Activated T-helper 2 cell treated with anti-CD3 and anti-CD28 coated beads, Interferon-gamma antibody, Interleukin-2, Interleukin-4, amounts not matched to agents 10 μg/mL and 5 μg/mL and 100 μg/mL, durations not matched to agents 14 hours and 24 hours and 36 hours (primary cell): ENCODE measurements at regions not wholly inside any gene's neighbourhood (a gene's known extent, or its start where the extent isn't known, plus 50 kb on each side); places are given as distances from the start of the nearest gene placed in this dataset.

Source experiments
- DNase-seq: peaks from one replicate; pipeline ENCODE4 v3.0.0; 2021; ENCODE audit warnings: low spot score
- H3K27ac Mint-ChIP-seq: one replicate; pipeline ENCODE4 v1.8.0; 2021; ENCODE audit warnings: mixed read lengths
- H3K27me3 Mint-ChIP-seq: one replicate; pipeline ENCODE4 v1.8.0; 2021; ENCODE audit warnings: low read depth, mixed read lengths
- H3K36me3 Mint-ChIP-seq: one replicate; pipeline ENCODE4 v1.8.0; 2021; ENCODE audit warnings: low read depth, mixed read lengths
- H3K4me1 Mint-ChIP-seq: one replicate; pipeline ENCODE4 v1.8.0; 2021; ENCODE audit warnings: low read depth, mixed read lengths
- H3K4me3 Mint-ChIP-seq: one replicate; pipeline ENCODE4 v1.8.0; 2021; ENCODE audit warnings: low read depth, mild to moderate bottlenecking, moderate library complexity, mixed read lengths
- H3K9me3 Mint-ChIP-seq: one replicate; pipeline ENCODE4 v1.8.0; 2021; ENCODE audit warnings: mixed read lengths
- intact Hi-C: fragments of 100-400 bp; cut with micrococcal nuclease; formaldehyde crosslinking; loops from one replicate; pipeline ENCODE4 v1.15.1; 2023

GRCh38 chr7:21020667-21021066 is 234.0 kb upstream of the SP8 start:
- Mint-ChIP-seq H3K36me3 (no peaks in the 10 kb centered on the region), H3K9me3 (no peaks in the 10 kb centered on the region)

GRCh38 chr7:21023841-21024484 is 237.3 kb upstream of the SP8 start:
- DNase-seq: no peak
- Mint-ChIP-seq H3K4me3 (no peak overlapping the region), H3K36me3 (no peaks in the 10 kb centered on the region), H3K27me3 (no peaks in the 10 kb centered on the region), H3K27ac (no peak overlapping the region), H3K9me3 (no peaks in the 10 kb centered on the region), H3K4me1 (no peaks in the 10 kb centered on the region)
- intact Hi-C loops: no loop called here

More at GRCh38 chr7:21020667-21021066, 234.0 kb upstream of the SP8 start:
- Mint-ChIP-seq H3K27ac (no peak overlapping the region), H3K27me3 (no peaks in the 10 kb centered on the region), H3K4me3 (no peak overlapping the region), H3K4me1 (no peaks in the 10 kb centered on the region)
- DNase-seq: no peak
- intact Hi-C loops: no loop called here

GRCh38 chr7:21024485-21024867 is 237.8 kb upstream of the SP8 start:
- Mint-ChIP-seq H3K27me3 (no peaks in the 10 kb centered on the region), H3K36me3 (no peaks in the 10 kb centered on the region), H3K4me1 (no peaks in the 10 kb centered on the region), H3K4me3 (no peak overlapping the region), H3K27ac (no peak overlapping the region), H3K9me3 (no peaks in the 10 kb centered on the region)
- intact Hi-C loops: no loop called here
- DNase-seq: no peak

- intact Hi-C loops: no loop called here
- H3K4me1 Mint-ChIP-seq: no peaks in the 10 kb centered on the region
- H3K27ac Mint-ChIP-seq: no peak overlapping the region
- H3K27me3 Mint-ChIP-seq: no peaks in the 10 kb centered on the region
- H3K4me3 Mint-ChIP-seq: no peak overlapping the region
- no peak for DNase-seq
- H3K9me3 Mint-ChIP-seq: no peaks in the 10 kb centered on the region
- H3K36me3 Mint-ChIP-seq: no peaks in the 10 kb centered on the region
These were observed 241.5 kb upstream of the SP8 start for GRCh38 chr7:21028186-21028585.

GRCh38 chr7:21028599-21028998 is 241.9 kb upstream of the SP8 start:
- Mint-ChIP-seq H3K4me3 (no peak overlapping the region), H3K36me3 (no peaks in the 10 kb centered on the region), H3K27ac (no peak overlapping the region), H3K4me1 (no peaks in the 10 kb centered on the region), H3K27me3 (no peaks in the 10 kb centered on the region), H3K9me3 (no peaks in the 10 kb centered on the region)
- intact Hi-C loops: no loop called here
- no peak for DNase-seq

- Mint-ChIP-seq H3K27me3 (no peaks in the 10 kb centered on the region), H3K4me3 (no peak overlapping the region), H3K27ac (no peak overlapping the region), H3K4me1 (no peaks in the 10 kb centered on the region), H3K36me3 (no peaks in the 10 kb centered on the region), H3K9me3 (no peaks in the 10 kb centered on the region)
- no peak for DNase-seq
- intact Hi-C loops: no loop called here
These were observed 242.3 kb upstream of the SP8 start for GRCh38 chr7:21029006-21029405.

- no peak for DNase-seq
- no peaks in the 10 kb centered on the region for H3K27me3 Mint-ChIP-seq
- intact Hi-C loops: no loop called here
- H3K9me3 Mint-ChIP-seq: no peaks in the 10 kb centered on the region
- H3K4me3 Mint-ChIP-seq: no peak overlapping the region
- H3K36me3 Mint-ChIP-seq: no peaks in the 10 kb centered on the region
- H3K4me1 Mint-ChIP-seq: no peaks in the 10 kb centered on the region
- H3K27ac Mint-ChIP-seq: no peak overlapping the region
These were observed 243.7 kb upstream of the SP8 start for GRCh38 chr7:21030237-21030871.

- no peaks in the 10 kb centered on the region for H3K9me3 Mint-ChIP-seq
- intact Hi-C loops: no loop called here
These were observed 254.6 kb upstream of the SP8 start for GRCh38 chr7:21041252-21041651.

GRCh38 chr7:21041666-21042065 is 255.0 kb upstream of the SP8 start:
- no peak overlapping the region for H3K27ac Mint-ChIP-seq
- H3K9me3 Mint-ChIP-seq: no peaks in the 10 kb centered on the region
- H3K27me3 Mint-ChIP-seq: no peaks in the 10 kb centered on the region
- intact Hi-C loops: no loop called here
- no peak overlapping the region for H3K4me3 Mint-ChIP-seq
- H3K36me3 Mint-ChIP-seq: no peaks in the 10 kb centered on the region
- H3K4me1 Mint-ChIP-seq: no peaks in the 10 kb centered on the region
- DNase-seq: no peak

More at GRCh38 chr7:21041252-21041651, 254.6 kb upstream of the SP8 start:
- no peak overlapping the region for H3K27ac Mint-ChIP-seq
- no peak for DNase-seq
- no peaks in the 10 kb centered on the region for H3K27me3 Mint-ChIP-seq
- H3K4me3 Mint-ChIP-seq: no peak overlapping the region
- H3K4me1 Mint-ChIP-seq: no peaks in the 10 kb centered on the region
- no peaks in the 10 kb centered on the region for H3K36me3 Mint-ChIP-seq

GRCh38 chr7:21044384-21044783 is 257.7 kb upstream of the SP8 start:
- Mint-ChIP-seq H3K4me3 (no peak overlapping the region), H3K4me1 (no peaks in the 10 kb centered on the region), H3K27me3 (no peaks in the 10 kb centered on the region), H3K36me3 (no peaks in the 10 kb centered on the region), H3K9me3 (no peaks in the 10 kb centered on the region), H3K27ac (no peak overlapping the region)
- DNase-seq: no peak
- intact Hi-C loops: no loop called here

GRCh38 chr7:21044913-21045568 is 258.4 kb upstream of the SP8 start:
- no peak overlapping the region for H3K4me3 Mint-ChIP-seq
- no peak overlapping the region for H3K27ac Mint-ChIP-seq
- no peaks in the 10 kb centered on the region for H3K36me3 Mint-ChIP-seq
- intact Hi-C loops: no loop called here
- H3K9me3 Mint-ChIP-seq: no peaks in the 10 kb centered on the region
- H3K27me3 Mint-ChIP-seq: no peaks in the 10 kb centered on the region
- no peaks in the 10 kb centered on the region for H3K4me1 Mint-ChIP-seq
- no peak for DNase-seq

GRCh38 chr7:21051865-21052264 is 265.2 kb upstream of the SP8 start:
- Mint-ChIP-seq H3K9me3 (no peaks in the 10 kb centered on the region), H3K36me3 (no peaks in the 10 kb centered on the region), H3K4me1 (no peaks in the 10 kb centered on the region), H3K27me3 (no peaks in the 10 kb centered on the region), H3K4me3 (no peak overlapping the region), H3K27ac (no peak overlapping the region)
- DNase-seq: no peak
- intact Hi-C loops: no loop called here

GRCh38 chr7:21054427-21055112 is 267.9 kb upstream of the SP8 start:
- no peak for DNase-seq
- intact Hi-C loops: no loop called here
- Mint-ChIP-seq H3K4me3 (no peak overlapping the region), H3K36me3 (no peaks in the 10 kb centered on the region), H3K27me3 (no peaks in the 10 kb centered on the region), H3K9me3 (no peaks in the 10 kb centered on the region), H3K4me1 (no peaks in the 10 kb centered on the region), H3K27ac (no peak overlapping the region)
